HG02840 (cell line): ENCODE measurements at regions not wholly inside any gene's neighbourhood (a gene's known extent, or its start where the extent isn't known, plus 50 kb on each side); places are given as distances from the start of the nearest gene placed in this dataset.
A peak's percentile ranks its signal among the peaks of the same experiment; 100 is the strongest.

Experiments used
- ATAC-seq: cut with Tn5 transposase; IDR thresholded peaks from one replicate; pipeline ENCODE4 v1.9.1; 2021; ENCODE audit warnings: mild to moderate bottlenecking, moderate library complexity, moderate number of reproducible peaks; ENCODE audit not compliant: unreplicated experiment, low FRiP score

DNA sequence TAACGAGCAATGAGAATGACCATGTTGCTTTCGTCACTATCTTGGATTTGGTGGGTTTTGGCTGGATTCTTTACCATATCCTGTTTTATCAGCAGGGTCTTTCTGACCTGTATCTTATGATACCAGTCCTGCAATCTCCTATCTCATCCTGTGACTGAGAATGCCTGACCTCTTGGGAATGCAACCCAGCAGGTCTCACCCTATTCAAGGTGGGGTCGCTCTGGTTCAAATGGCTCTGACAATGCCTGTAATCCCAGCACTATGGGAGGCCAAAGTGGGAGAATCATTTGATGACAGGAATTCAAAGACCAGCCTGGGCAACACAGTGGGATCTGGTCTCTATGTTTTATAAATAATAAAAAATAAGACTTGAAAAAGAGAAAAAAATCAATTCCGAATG is 173.5 kb downstream of the ACTR3 start:
- no peak for ATAC-seq

DNA sequence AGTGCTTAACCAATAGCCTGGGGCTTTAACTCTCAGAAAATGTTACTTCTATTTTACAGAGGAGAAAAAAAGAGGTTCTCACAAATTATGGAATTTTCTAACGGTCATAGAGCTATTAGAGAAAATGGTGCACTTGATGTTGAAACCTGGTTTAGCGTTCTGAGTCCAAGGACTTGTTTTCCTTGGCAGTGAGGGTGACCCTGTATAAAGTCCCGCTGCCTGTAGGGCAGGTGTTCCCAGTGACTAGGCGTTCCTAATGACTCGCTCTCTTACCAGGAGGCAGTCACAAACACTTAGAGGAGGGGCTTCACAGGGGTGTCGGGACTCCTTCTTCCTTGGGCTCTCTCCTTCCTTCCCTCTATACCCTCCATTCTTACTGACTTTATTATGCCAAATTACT is 175.8 kb downstream of the ACTR3 start:
- ATAC-seq, result no peak

DNA sequence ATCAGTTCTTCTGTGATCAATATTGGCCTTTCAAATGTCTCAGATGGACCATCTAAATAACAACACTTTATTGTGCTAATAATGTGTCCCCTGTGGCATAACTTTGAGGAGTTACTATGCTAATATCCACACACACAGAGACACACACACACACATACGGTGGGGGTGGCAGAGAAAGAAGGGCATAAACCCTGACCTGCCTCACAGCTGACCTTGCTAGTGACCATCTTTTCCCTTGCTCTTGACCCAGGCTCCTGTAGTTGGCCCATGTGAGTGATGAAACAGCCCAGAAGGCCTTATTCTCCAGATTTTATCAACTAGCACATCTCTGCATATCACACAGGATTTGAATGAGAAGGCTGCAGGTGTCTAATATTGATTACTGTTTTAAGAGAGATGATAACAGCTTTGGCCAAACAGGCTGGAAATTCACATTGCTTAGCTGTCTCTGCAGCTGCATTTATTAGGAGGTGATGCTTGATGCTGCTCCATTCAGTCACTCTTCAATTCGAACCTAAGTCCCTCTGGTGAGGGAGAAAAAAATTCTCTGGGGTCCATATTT is 176.4 kb downstream of the ACTR3 start:
- ATAC-seq, result no peak

DNA sequence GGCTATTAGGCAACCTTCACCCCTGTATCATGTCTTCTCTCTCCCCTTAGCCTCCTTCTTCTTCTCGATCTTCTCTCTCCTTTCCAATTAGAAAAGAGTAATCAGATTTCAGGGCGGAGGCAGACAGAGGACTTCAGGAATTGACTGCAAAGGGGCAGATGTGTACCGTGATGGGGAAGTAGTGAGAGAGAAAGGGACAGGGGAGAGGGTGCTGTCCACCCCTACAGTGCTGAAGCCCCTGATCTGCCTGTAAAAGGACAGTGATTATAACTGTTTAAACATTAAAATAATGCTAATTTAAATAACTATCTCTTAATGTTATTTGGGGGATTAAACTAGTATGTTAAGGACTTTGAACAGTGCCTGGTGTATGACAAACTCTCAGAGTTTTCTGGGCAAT is 178.5 kb downstream of the ACTR3 start:
- ATAC-seq, result no peak

DNA sequence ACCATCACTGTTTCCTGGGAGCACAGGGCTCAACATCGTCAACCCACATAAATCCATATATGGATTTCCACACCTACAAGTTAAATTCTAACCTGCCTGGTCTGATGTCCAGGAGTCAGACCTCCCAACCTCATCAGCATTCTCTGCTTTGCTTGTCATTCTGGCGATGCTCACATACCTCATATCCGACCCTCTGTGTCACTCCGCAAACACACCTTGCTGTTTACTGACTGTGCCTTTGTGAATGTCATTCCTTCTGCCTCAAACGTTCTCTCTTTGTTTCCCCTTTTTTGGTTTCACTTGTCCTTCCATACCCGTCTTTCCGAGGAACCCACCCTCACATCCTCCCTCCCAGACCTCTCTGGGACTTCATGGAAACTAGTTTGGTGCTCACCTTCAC is 187.1 kb downstream of the ACTR3 start:
- ATAC-seq, result no peak

DNA sequence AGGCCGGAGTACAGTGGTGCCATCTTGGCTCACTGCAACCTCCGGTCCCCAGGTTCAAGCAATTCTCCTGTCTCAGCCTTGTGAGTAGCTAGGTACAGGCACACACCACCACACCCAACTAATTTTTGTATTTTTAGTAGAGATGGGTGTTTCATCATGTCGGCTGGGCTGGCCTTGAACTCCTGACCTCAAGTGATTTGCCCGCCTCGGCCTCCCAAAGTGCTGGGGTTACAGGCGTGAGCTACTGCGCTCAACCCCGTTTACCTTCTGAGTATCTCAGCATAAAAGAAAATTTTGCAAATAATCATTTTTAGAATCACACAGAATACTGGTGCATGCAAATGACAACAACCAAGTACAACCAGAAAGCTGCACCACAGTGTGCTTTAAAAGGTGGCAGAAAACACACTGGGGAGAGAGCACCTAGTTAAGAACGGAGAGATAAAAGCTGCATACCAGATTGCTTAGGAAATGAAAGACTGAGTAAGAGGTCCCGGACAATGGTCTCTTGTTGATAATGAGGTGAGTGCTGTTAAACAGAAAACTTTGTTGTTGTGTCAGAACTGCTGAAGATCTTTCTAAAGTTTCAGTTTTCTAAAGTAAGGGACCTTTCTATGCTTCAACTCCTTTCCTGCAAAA is 189.6 kb downstream of the ACTR3 start:
- ATAC-seq, result no peak

DNA sequence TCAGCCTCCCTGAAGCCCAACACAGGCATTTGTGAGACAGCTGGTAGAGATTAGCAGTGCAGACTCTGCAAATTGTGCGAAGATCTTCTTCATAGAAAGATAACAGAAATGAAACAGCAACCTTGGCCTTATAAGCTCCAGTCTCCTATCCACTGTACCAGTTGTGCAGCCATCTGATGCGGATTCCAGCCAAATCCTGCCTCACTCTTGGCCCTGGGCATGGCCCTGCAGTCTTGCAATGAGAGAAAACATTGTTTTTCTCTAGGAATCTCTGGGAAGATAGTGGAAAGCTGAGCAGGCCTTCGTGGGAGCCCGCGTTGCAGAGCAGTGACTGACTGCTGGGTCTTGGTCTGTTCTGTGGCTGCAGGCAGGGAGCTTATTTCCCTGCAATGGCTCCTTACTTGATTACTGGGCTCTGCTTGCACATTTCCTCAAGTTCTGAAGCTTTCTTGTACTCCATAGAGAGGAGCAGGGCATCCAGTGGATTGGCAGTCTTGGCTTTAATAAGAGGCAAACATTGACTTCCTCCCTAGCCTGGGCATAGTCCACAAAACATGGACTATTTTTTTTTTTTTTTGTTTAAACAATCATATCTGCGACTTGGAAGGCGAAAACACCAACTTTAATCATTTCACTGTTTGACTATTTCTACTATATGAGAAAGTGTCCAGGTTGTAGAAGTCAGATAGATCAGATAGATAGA is 193.0 kb downstream of the ACTR3 start:
- ATAC-seq, result no peak

DNA sequence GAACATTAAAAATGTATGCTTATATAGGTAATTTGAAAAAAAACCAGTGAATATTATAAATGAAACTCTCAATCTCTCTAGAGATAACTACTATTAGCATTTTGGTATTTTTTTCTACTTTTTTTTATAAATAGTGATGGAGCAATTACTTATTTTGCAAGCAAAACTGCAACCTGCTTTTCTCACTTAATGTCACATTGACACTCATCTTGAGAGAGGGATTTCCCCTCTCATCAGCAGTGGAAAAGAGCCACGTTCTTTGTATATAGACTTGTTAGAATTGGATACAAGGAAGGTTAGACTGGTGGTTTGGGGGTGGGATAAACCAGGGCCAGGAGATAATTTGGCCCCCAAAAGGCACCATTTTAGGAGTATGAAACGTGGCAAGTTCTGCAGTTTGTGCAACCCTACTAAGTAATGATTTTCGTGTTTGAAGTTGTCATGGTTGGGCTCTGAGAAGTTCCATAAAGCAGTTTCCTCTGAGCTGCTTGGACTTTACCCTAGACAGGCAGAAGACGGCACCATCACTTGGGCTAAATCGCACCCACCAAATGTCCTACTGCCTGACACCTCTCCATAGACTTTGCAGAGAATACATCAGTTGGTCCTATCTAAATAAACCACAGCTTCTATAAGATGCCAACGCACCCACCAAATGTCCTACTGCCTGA is 194.0 kb downstream of the ACTR3 start:
- peak; percentile 78 for ATAC-seq

DNA sequence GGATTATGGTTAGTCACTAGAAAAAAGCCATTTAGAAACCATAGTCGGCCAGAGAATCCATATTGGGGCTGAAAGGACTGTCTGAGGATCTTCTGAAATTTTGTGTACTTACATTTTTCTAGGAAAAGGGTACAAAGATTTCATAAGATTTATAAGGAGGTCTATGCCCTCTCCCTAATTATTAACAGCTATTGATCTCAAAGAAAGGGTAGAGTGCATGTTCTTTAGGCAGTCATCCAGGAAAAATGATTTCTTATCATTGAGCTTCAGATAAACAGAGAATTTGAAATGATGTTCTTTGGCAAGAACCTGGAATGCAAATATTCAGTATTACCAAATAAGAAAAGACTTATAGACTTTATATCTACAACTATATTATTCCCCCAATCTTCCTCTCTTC is 195.3 kb downstream of the ACTR3 start:
- ATAC-seq, result no peak

DNA sequence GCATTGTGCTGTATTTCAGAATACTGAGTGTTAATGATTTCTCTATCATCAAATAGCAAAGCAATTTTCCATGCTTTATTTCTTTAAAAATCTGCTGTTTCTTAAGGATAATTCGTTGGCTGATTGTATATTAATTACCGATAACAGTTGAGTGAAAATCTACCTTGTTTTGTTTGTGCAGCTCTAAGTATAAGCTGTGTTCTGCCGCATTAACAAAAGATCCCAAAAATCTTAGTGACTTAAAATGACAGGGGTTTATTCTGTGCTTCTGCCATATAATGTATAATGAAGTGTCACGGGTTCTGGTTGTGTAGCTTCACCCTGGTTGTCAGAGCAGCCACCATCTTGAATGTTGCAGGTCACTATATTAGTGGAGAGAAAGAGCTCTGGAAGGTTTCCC is 196.1 kb downstream of the ACTR3 start:
- ATAC-seq, result no peak

DNA sequence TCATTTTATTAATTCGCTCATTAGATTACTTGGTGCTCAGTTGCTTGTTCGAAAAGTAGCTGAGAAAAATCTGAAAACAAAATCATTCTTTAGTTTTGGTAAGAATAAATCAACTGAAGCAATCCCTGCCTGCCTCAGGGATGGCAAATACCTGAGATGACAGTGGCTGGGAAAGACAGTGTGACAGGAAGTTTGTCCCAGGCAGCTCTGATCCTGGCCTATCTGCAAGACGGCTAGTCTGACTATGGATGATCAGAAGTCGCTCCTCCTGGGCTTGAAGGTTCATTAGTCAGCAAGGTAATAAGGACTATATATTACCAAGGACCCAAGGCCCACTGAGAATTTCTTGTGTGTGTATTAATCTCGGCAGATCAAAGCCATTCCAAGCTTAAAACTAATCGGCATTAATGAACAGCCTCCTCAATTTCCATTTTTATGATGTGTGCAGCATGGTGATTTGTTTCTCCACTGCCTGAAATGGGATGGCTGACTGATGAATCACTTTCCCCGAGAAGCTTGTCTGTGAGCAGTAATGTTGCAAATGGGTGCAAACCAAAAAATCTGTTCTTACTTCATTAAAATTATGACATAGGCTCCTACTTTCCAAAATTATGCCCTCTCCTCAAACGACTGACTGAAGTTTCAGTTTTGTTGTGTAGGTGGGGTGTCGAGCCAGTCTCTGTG is 199.9 kb downstream of the ACTR3 start:
- ATAC-seq, result no peak

DNA sequence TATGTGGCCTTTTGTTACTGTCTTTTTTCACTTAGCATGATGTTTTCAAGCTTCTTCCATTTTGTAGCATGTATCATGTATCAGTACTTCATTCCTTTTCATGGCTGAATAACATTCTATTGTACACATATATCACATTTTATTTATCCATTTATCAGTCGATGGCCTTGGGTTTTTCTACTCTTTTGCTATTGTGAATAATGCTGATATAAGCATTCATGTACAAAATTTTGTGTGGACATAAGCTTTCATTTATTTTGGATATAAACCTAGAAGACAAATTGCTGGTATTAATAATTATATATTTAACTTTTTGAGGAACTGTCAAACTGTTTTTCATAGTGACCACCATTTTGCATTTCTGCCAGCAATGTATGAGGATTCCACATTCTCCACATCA is 201.1 kb downstream of the ACTR3 start:
- ATAC-seq, result no peak

DNA sequence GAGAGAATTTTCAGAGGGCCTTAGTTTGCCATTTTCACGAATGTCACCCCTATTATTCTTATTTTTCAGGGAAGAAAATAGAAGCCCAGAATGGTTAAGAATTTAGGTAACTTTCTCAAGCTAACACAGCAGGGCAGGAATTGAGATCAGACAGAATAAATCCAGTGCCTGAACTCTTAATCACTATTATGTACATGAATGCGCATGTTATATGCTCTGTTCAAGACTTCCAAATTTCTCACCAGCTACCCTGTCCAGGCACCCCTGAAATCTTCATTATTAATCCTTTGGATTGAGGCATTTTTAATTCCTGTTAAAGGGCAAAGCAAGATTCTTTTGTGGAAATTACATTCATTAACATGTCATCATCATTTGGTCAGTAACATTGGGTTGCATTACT is 218.4 kb downstream of the ACTR3 start:
- ATAC-seq, result no peak

DNA sequence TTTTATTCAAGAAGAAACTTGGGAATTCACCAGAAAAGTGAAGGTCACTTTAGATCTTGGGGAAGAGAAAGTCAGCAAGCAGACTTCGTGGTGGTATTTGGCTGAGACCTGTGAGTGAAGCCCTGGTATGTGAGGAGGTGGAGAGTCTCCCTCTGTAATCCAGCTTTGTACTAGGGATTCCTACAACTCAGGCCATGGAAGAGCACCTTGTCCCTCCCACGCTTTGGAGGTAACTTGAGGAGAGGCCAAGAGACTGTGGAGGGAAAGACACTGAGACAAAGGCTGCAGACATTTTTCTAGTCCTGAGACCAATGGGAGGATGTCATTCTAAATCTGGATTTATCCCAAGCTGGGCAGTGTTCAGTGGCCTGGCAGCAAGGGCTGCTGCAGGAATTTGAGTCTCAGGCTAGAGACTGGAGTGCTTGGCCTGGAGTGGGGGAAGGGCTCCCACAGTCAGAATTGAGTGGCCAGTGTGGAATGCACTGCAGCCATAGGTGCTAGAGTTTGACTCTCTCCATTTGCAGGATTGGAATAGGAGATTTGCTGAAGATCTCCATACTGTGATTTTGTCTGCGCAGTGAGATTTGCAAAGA is 219.0 kb downstream of the ACTR3 start:
- no peak for ATAC-seq

DNA sequence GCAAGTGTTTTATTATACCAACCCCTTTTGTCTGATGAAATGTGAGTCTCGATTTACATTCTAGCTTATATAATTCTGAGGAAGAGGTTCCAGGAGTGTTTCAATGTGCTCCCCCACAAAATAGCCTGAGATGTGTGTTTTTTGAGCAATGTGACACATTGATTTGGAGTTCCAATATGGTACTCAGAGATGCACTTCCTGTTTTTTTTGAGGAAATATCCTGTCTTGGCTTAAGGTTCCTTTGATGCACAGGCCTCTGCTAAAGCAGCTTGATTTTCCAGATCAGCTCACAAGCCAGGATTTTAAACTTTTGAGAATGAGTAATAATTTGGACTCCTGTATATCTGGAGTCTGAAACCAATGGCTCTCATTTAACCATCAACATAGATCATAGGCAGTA is 221.4 kb downstream of the ACTR3 start:
- no peak for ATAC-seq

DNA sequence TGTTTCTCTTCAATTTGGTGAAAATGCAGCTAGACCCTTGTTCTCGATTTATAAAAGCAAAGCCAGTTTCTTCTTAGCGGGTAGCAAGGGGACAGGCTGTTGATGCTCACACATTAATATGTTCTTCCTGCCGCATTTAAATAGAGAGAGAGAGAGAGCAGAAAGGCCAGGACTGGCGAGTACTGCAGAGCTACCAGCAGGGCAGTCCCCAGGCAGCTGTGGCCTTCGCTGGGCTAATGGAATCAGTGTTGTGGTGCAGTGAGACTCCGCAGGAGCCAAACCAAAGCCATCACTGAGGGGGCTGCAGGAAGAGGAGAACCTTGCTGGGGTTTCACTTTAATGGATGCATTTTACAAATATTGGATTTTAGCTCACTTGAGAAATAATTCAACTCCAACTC is 223.6 kb downstream of the ACTR3 start:
- ATAC-seq, result no peak

DNA sequence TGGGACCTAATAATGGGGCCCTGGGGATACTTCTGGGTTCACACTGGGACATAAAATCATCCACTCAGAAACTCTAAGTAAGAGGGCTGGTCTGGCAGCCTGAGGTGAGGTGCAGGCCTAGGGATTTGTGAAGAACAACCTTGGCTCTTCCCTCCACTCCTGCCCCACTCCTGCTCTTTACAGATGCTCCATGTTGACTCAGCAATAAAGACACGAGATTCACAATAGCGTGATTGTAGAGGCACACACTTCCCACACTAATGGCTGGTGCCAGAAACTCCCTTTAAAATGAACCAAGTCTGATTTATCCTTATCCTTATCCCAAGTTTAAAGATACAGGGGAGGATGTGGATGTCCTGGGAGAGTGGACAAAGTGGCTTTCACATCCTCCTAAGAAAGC is 228.2 kb downstream of the ACTR3 start:
- no peak for ATAC-seq

DNA sequence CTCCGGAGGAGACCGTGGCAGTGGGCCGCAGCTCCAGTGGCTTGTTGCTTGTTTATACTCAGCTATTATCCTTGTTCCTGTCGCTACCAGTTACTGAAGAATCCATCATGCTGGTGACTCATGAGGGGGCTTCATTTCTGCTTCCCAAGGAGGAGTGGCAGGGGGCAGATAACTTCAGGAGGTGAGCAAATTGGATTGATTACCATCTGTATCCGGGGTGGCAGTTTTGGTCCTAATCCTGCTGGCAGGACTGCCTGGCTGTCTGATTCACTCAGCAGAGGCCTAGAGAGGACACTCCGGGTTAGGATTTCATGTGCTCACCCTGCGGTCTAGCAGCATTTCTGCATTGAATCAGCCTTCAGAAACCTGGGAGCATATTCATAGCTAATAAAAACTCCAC is 230.0 kb downstream of the ACTR3 start:
- ATAC-seq, result no peak

DNA sequence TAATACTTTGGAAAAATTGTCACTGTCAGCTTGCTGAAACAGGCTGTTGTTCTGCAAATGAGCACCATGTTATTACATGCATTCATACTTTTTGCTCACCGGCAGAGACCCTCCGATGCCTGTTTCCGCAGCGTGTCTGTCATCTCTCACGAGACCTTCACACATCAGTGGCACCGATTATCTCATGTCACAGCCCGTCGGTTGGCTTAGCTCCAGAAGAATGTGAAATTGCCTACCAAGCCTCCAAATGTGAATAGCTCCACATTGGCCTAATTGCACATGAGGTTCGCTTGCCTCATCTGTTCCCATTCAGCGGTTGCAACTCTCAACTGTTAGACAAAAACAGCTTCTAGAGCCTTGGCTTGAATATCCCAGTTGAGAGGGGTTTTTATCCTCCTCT is 233.0 kb downstream of the ACTR3 start:
- no peak for ATAC-seq

DNA sequence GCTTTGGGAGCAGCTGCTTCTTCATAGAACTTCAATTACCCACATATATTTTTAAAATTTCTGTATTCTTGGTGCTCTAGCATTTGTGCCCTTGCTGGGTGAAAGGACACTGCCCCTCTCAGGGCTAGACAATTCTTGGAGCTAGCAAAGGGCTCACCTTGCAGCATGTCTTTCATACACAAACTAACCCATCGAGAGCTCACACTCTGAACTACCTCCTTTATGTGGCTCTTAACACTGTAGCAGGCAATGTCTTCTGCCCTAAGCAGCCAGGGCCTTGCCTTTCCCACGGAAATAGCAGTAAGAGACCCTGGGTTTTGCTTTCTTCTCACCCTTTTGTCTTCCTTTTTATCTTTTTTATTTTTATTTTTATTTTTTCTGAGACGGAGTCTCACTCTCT is 234.0 kb downstream of the ACTR3 start:
- no peak for ATAC-seq

DNA sequence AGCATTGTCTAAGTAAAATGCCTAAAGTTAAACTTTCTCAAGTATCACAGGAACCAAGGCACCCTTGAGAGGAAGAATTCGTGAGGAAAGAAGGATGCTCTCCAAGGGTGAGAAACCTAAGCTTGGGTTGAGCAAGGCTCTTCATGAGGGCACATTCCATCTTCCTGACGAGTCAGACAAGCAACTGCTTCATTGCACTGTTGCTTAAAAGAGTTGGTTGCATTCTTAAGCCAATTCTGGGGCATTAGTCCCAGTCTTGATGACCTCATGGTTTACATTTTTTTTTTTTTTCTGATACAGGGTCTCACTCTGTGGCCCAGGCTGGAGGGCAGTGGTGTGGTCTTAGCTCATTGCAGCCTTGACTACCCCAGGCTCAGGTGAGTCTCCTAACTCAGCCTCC is 237.5 kb downstream of the ACTR3 start:
- no peak for ATAC-seq
